ENCODE measurements at regions not wholly inside any gene's neighbourhood (a gene's known extent, or its start where the extent isn't known, plus 50 kb on each side); places are given as distances from the start of the nearest gene placed in this dataset.
"Not testable (repeated sequence)": the region's sequence is repeated elsewhere in the genome, so short reads cannot be mapped to it uniquely, and the experiment has no call there.

DNA sequence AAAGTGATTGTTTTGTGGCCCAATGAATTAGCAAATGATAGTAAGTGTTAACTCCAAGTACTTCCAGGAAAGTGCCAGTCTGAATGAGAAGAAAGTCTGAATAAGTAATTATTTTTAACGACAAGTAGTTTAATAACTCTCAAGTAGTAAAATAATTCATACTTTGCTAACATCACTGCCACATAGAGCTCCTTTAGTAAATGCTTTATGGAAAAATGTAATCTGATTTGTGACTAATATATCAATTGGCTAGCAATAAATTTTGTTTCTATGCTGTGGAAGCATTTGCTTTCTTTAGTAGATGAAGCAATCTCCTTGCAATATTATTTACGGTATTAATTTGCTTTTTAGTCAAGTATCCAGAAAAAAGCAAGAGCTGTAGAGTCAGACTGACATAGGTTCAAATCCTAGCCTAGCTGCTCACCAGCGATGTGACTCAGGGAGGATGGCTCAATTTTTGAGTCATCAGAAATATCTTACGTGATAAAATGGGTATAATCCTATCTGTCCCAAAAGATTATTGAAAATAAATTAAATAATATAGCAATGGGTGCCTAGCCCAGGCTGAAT, 329.3 kb downstream of the FGFR2 start:
- Histone ChIP-seq H3K36me3 (no peaks in the 10 kb centered on the region), H3K9me3 (no peaks in the 10 kb centered on the region), H3K27me3 (no peaks in the 10 kb centered on the region), H3K4me1 (no peaks in the 10 kb centered on the region), H3K4me3 (no peak overlapping the region), H3K27ac (no peak overlapping the region)
- TF ChIP-seq, protein P1, sequence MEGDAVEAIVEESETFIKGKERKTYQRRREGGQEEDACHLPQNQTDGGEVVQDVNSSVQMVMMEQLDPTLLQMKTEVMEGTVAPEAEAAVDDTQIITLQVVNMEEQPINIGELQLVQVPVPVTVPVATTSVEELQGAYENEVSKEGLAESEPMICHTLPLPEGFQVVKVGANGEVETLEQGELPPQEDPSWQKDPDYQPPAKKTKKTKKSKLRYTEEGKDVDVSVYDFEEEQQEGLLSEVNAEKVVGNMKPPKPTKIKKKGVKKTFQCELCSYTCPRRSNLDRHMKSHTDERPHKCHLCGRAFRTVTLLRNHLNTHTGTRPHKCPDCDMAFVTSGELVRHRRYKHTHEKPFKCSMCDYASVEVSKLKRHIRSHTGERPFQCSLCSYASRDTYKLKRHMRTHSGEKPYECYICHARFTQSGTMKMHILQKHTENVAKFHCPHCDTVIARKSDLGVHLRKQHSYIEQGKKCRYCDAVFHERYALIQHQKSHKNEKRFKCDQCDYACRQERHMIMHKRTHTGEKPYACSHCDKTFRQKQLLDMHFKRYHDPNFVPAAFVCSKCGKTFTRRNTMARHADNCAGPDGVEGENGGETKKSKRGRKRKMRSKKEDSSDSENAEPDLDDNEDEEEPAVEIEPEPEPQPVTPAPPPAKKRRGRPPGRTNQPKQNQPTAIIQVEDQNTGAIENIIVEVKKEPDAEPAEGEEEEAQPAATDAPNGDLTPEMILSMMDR (IDR thresholded peaks at IDR 0.05) = no peak
- WGBS, 2 donors = 64 to 75% methylated on average over 4 of the region's 4 CpGs
- FAIRE-seq (no peak), ATAC-seq (no peak), DNase-seq (no peak)
- intact Hi-C loops (cut with DNase I) = no loop called here

DNA sequence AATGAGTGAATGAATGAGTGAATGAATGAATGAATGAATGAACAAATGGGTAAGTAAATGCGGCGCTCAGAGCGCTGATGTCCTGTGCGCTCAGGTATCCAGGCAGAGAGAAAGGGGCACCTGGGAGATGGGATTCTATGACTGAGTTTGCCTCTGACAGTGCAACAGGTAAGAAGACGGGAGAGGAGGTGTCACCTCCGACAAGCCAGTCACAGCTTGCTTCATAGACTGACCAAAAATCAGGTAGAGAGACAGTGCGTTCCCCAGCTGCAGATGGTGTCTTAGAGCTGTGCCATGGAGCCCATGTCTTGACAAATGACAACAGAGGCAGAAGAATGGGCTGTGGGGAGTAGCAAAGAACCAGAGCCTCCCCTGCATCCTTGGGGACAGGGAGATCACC, 327.3 kb downstream of the FGFR2 start:
- Histone ChIP-seq H3K9me3 (no peaks in the 10 kb centered on the region), H3K4me1 (no peaks in the 10 kb centered on the region), H3K4me3 (no peak overlapping the region), H3K27me3 (no peaks in the 10 kb centered on the region), H3K27ac (no peak overlapping the region), H3K36me3 (no peaks in the 10 kb centered on the region)
- no peak for FAIRE-seq
- no peak for ATAC-seq
- TF ChIP-seq, protein P1 (IDR thresholded peaks at IDR 0.05) = no peak
- intact Hi-C loops (cut with DNase I) = no loop called here
- 81 to 82% methylated on average over 7 of the region's 7 CpGs for WGBS, 2 donors
- no peak for DNase-seq

DNA sequence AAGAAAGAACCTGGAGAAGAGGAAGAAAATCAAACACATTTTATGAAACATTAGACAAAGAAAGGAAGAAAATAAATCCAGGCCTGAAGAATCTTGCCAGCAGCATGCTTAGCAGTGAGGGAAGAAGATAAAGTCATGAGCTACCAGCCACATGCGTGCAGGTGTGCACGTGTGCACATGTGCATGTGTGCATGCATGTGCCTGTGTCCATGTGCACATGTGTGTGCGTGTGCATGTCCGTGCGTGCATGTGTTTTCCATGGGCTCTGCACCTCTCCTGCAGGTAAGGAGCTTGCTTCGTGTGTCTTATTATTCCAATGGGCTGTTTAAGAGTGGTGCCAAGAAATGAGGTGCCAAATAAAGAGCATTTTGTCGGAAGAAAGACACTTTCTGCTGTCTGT, 322.2 kb downstream of the FGFR2 start:
- no peak overlapping the region for H3K4me3 ChIP-seq
- H3K27ac ChIP-seq = no peak overlapping the region
- no peaks in the 10 kb centered on the region for H3K27me3 ChIP-seq
- no peak for DNase-seq
- H3K36me3 ChIP-seq = no peaks in the 10 kb centered on the region
- H3K9me3 ChIP-seq = no peaks in the 10 kb centered on the region
- H3K4me1 ChIP-seq = no peaks in the 10 kb centered on the region
- 80 to 85% methylated on average over 7 of the region's 7 CpGs for WGBS, 2 donors
- intact Hi-C loops (cut with DNase I) = no loop called here
- TF ChIP-seq, protein P1 (IDR thresholded peaks at IDR 0.05) = no peak
- ATAC-seq = no peak
- FAIRE-seq = no peak

DNA sequence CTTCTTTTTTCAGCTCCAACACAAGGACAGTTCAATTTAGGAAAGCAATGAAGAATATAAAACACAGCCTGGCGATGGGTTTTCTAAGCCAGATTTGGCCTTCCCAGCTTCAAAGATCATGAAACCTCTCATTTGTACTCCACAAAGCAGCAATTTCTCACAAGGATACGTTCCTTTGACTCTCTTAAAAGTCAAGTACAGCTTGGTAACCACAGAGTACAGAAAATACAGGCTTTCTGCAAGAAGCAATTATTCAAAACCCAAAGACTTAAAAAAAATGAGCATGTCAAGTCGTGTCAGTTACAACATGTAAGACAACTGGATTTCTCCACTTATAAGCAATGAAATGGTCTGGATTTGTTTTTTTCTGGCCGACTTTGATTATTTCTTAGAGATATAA, 321.4 kb downstream of the FGFR2 start:
- Histone ChIP-seq H3K4me3 (no peak overlapping the region), H3K27me3 (no peaks in the 10 kb centered on the region), H3K4me1 (no peaks in the 10 kb centered on the region), H3K36me3 (no peaks in the 10 kb centered on the region), H3K9me3 (no peaks in the 10 kb centered on the region), H3K27ac (no peak overlapping the region)
- FAIRE-seq (no peak), ATAC-seq (no peak), DNase-seq (no peak)
- TF ChIP-seq, protein P1 (IDR thresholded peaks at IDR 0.05) = no peak
- 63 to 73% methylated on average over 4 of the region's 4 CpGs for WGBS, 2 donors
- intact Hi-C loops (cut with DNase I) = no loop called here

DNA sequence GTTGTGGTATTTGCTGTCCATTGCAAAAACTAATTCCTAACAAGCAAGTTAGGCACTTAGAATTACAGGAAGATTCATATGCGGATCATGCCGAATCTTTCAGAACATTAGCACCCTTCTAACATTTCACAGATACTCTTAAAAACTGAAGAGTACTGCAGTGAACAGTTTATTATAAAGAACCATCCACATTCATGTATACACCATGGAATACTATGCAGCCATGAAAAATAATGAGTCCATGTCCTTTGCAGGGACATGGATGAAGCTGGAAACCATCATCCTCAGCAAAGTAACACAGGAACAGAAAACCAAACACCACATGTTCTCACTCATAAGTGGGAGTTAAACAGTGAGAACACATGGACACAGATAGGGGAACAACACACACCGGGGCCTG, 319.9 kb downstream of the FGFR2 start:
- FAIRE-seq = not testable (repeated sequence)
- WGBS, 2 donors = 92 to 97% methylated on average over 3 of the region's 3 CpGs

More for the DNA sequence above, 319.9 kb downstream of the FGFR2 start:
- intact Hi-C loops (cut with DNase I); ATAC-seq; H3K4me1 ChIP-seq; H3K27ac ChIP-seq; DNase-seq; H3K27me3 ChIP-seq; H3K4me3 ChIP-seq; H3K36me3 ChIP-seq; H3K9me3 ChIP-seq: not testable (repeated sequence)
